T-helper 9 cell (primary cell): ENCODE measurements at regions not wholly inside any gene's neighbourhood (a gene's known extent, or its start where the extent isn't known, plus 50 kb on each side); places are given as distances from the start of the nearest gene placed in this dataset.

ENCODE experiments used
- DNase-seq: peaks from one replicate; pipeline ENCODE4 v3.0.0-alpha.2; 2020

GRCh38 chr18:25710981-25711380, 359.0 kb upstream of the ZNF521 start:
- no peak for DNase-seq

- DNase-seq = no peak
These were observed 353.7 kb upstream of the ZNF521 start for GRCh38 chr18:25705650-25706049.

GRCh38 chr18:25704494-25704893, 352.5 kb upstream of the ZNF521 start:
- DNase-seq = no peak

- no peak for DNase-seq
These were observed 352.1 kb upstream of the ZNF521 start for GRCh38 chr18:25704071-25704470.

- DNase-seq = no peak
These were observed 349.9 kb upstream of the ZNF521 start for GRCh38 chr18:25701821-25702220.

- no peak for DNase-seq
These were observed 335.1 kb upstream of the ZNF521 start for GRCh38 chr18:25686960-25687500.

GRCh38 chr18:25685088-25685487, 333.1 kb upstream of the ZNF521 start:
- DNase-seq = no peak

- no peak for DNase-seq
These were observed 327.5 kb upstream of the ZNF521 start for GRCh38 chr18:25679491-25679890.

- DNase-seq = no peak
These were observed 326.3 kb upstream of the ZNF521 start for GRCh38 chr18:25678221-25678620.

GRCh38 chr18:25675123-25675850, 323.3 kb upstream of the ZNF521 start:
- DNase-seq = no peak

GRCh38 chr18:25674183-25674582, 322.2 kb upstream of the ZNF521 start:
- DNase-seq = no peak

GRCh38 chr18:25672490-25672889, 320.5 kb upstream of the ZNF521 start:
- DNase-seq = no peak

- no peak for DNase-seq
These were observed 317.8 kb upstream of the ZNF521 start for GRCh38 chr18:25669741-25670140.

GRCh38 chr18:25662272-25662671, 310.3 kb upstream of the ZNF521 start:
- DNase-seq = no peak

- DNase-seq = no peak
These were observed 309.9 kb upstream of the ZNF521 start for GRCh38 chr18:25661831-25662230.

- DNase-seq = no peak
These were observed 307.6 kb upstream of the ZNF521 start for GRCh38 chr18:25659541-25659940.

- no peak for DNase-seq
These were observed 306.5 kb upstream of the ZNF521 start for GRCh38 chr18:25658476-25658875.

- DNase-seq = no peak
These were observed 299.6 kb upstream of the ZNF521 start for GRCh38 chr18:25651553-25651952.

- no peak for DNase-seq
These were observed 298.4 kb upstream of the ZNF521 start for GRCh38 chr18:25650201-25650941.

GRCh38 chr18:25648716-25649260, 296.8 kb upstream of the ZNF521 start:
- no peak for DNase-seq

- DNase-seq = no peak
These were observed 295.4 kb upstream of the ZNF521 start for GRCh38 chr18:25647404-25647803.

GRCh38 chr18:25646971-25647370, 295.0 kb upstream of the ZNF521 start:
- DNase-seq = no peak

GRCh38 chr18:25639596-25639995, 287.6 kb upstream of the ZNF521 start:
- no peak for DNase-seq

GRCh38 chr18:25633563-25633962, 281.6 kb upstream of the ZNF521 start:
- DNase-seq = no peak
